ENCODE measurements at regions not wholly inside any gene's neighbourhood (a gene's known extent, or its start where the extent isn't known, plus 50 kb on each side); places are given as distances from the start of the nearest gene placed in this dataset.
A peak's percentile ranks its signal among the peaks of the same experiment; 100 is the strongest.

DNA sequence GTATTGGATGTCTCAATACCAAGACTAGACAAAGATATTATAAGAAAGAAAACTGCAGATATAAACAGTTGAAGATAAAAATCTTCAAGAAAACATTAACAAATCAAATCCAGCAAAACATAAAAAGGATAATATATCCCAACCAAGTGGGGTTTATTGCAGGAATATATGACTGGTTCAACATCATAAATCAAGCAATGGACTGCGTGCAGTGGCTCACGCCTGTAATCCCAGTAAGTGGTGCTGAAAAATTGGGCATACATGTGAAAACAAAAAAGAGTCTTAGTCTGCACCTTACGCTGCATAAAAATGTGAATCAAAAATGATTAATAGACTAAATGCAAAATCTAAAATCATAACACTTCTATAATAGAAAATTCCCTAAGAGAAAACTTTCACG, 112.9 kb upstream of the PDE4B start:
- no peaks in the 10 kb centered on the region for H3K27me3 ChIP-seq
- 83 to 96% (median 85%) methylated on average over 4 of the region's 4 CpGs for WGBS, 4 donors
- H3K4me3 ChIP-seq, result no peak overlapping the region
- no peaks in the 10 kb centered on the region for H3K4me1 ChIP-seq (replicated peaks in 1 of 2)
- no peak for TF ChIP-seq POLR2A (IDR thresholded peaks at IDR 0.05)
- TF ChIP-seq, protein P1, sequence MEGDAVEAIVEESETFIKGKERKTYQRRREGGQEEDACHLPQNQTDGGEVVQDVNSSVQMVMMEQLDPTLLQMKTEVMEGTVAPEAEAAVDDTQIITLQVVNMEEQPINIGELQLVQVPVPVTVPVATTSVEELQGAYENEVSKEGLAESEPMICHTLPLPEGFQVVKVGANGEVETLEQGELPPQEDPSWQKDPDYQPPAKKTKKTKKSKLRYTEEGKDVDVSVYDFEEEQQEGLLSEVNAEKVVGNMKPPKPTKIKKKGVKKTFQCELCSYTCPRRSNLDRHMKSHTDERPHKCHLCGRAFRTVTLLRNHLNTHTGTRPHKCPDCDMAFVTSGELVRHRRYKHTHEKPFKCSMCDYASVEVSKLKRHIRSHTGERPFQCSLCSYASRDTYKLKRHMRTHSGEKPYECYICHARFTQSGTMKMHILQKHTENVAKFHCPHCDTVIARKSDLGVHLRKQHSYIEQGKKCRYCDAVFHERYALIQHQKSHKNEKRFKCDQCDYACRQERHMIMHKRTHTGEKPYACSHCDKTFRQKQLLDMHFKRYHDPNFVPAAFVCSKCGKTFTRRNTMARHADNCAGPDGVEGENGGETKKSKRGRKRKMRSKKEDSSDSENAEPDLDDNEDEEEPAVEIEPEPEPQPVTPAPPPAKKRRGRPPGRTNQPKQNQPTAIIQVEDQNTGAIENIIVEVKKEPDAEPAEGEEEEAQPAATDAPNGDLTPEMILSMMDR (IDR thresholded peaks at IDR 0.05), result no peak
- no peaks in the 10 kb centered on the region for H3K36me3 ChIP-seq (replicated peaks in 1 of 2)
- no peaks in the 10 kb centered on the region for H3K9me3 ChIP-seq (replicated peaks in 1 of 3)
- DNase-seq, result no peak
- intact Hi-C loops (cut with DNase I), result loop anchor here (10.0 kb wide), 3 partner anchors 245 to 605 kb away; no protein-coding TSS in a partner anchor
- no peak overlapping the region for H3K27ac ChIP-seq

DNA sequence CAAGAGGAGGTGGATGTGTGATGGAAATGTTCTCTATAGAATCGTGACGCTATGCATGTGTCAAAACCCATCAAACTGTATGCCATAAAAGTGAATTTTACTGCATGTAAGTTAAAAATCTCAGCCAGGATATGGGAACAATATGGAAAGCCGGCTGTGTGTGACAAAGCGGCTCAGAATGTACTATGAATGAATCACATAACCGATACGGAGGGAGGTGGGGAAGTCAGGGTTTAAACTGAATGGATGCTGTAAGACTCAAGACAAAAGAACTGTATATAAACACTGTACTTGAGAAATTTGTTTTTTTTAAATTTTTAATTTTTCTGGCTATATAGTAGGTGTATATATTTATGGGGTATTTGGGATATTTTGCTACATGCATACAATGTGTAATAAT, 111.6 kb upstream of the PDE4B start:
- Histone ChIP-seq H3K27me3 (no peaks in the 10 kb centered on the region), H3K4me1 (replicated peaks in 1 of 2) (no peaks in the 10 kb centered on the region), H3K36me3 (replicated peaks in 1 of 2) (no peaks in the 10 kb centered on the region), H3K27ac (no peak overlapping the region), H3K4me3 (no peak overlapping the region), H3K9me3 (replicated peaks in 1 of 3) (no peaks in the 10 kb centered on the region)
- 75 to 85% (median 82%) methylated on average over 6 of the region's 6 CpGs for WGBS, 4 donors
- TF ChIP-seq POLR2A (IDR thresholded peaks at IDR 0.05), result no peak
- TF ChIP-seq, protein P1 (IDR thresholded peaks at IDR 0.05), result no peak
- DNase-seq, result no peak
- intact Hi-C loops (cut with DNase I), result loop anchor here (10.0 kb wide), 3 partner anchors 246 to 606 kb away; no protein-coding TSS in a partner anchor

DNA sequence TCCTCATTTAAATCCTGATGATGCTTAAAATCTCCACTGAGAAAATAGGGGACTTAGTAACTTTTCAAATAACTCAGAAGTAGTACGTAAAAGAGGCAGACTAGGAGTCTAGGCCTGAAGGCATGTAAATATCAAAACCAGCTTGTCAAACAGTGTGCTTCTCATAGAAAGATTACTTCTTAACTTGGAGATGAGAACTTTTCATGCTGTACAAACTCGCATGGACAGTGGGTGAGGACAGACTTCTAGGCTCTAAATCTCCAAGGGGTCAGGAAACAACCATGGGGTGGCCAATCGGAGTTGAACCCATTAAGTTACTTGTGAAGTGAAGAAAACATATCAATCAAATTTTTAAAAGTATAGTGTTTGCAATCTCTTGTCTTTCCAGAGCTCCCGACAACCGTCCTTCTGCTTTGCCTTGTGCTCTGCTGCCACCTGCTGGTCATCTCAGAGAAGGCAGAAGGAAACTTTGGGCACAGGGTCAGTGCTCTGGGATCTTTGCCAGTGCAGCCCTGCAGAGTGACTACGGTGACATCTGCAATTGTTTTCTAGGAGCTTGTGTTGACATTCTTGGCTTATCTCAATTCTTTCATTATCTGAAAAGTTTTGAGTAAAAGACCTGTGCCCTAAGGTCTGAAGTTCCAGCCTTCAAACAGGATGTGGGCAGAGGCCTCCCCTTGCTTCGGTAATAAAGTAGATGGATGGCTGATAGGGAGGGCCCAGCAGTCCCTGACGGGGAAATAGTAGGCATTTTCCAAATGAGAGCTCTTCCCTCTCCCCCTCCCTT, 105.1 kb upstream of the PDE4B start:
- no peak for TF ChIP-seq POLR2A (IDR thresholded peaks at IDR 0.05)
- TF ChIP-seq, protein P1 (IDR thresholded peaks at IDR 0.05), result peak; percentile 96 to 99 (median 98)
- Histone ChIP-seq H3K27ac (peak overlapping the region in 1 of 5 donors; percentile 9), H3K27me3 (no peaks in the 10 kb centered on the region), H3K9me3 (replicated peaks in 1 of 3) (no peaks in the 10 kb centered on the region), H3K4me1 (replicated peaks in 1 of 2) (peaks cover 8 to 23% of the 10 kb centered on the region in 2 donors), H3K36me3 (replicated peaks in 1 of 2) (no peaks in the 10 kb centered on the region), H3K4me3 (no peak overlapping the region)
- peak; percentile 84 to 97 (median 92) for DNase-seq
- 10 to 13% (median 12%) methylated on average over 8 of the region's 8 CpGs for WGBS, 4 donors
- intact Hi-C loops (cut with DNase I), result loop anchor here (10.0 kb wide), 3 partner anchors 253 to 613 kb away; no protein-coding TSS in a partner anchor

DNA sequence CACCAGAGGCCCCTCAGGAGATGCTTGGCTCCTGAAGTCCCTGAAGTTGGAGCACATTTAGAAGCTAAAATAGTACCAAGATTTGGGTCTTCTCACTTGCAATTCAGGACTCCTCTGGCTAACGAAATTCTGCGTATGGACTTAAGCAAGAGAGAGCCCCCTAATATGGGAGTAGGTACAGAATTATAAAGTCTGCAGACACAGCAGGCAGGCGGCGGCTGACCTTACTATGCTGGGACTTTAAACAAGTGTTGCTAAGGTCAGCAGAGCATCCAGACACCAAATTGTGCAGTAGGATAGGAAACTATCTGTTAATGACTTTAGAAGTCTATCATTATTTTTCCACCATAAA, 104.5 kb upstream of the PDE4B start:
- H3K4me1 ChIP-seq (replicated peaks in 1 of 2), result peaks cover 8 to 23% of the 10 kb centered on the region in 2 donors
- intact Hi-C loops (cut with DNase I), result loop anchor here (10.0 kb wide), 3 partner anchors 253 to 613 kb away; no protein-coding TSS in a partner anchor
- no peak overlapping the region for H3K4me3 ChIP-seq
- no peaks in the 10 kb centered on the region for H3K36me3 ChIP-seq (replicated peaks in 1 of 2)
- no peaks in the 10 kb centered on the region for H3K27me3 ChIP-seq
- no peak for DNase-seq
- H3K27ac ChIP-seq, result peak overlapping the region in 1 of 5 donors; percentile 9
- 74 to 89% (median 78%) methylated on average over 4 of the region's 4 CpGs for WGBS, 4 donors
- no peak for TF ChIP-seq POLR2A (IDR thresholded peaks at IDR 0.05)
- TF ChIP-seq, protein P1 (IDR thresholded peaks at IDR 0.05), result no peak
- H3K9me3 ChIP-seq (replicated peaks in 1 of 3), result no peaks in the 10 kb centered on the region

Measured in adrenal gland (tissue), 9 donors.